NCI-H446 (cell line): ENCODE measurements at regions not wholly inside any gene's neighbourhood (a gene's known extent, or its start where the extent isn't known, plus 50 kb on each side); places are given as distances from the start of the nearest gene placed in this dataset.
"Not testable (repeated sequence)": the region's sequence is repeated elsewhere in the genome, so short reads cannot be mapped to it uniquely, and the experiment has no call there.

Experiments used
- DNase-seq, 2 experiments: peaks; one replicate each; lab custom pipeline; 2025; lab: John Stamatoyannopoulos, UW

- DNase-seq, result not testable (repeated sequence)
These were observed 56.2 kb upstream of the DDAH1 start for GRCh38 chr1:85520826-85521820.

DNA sequence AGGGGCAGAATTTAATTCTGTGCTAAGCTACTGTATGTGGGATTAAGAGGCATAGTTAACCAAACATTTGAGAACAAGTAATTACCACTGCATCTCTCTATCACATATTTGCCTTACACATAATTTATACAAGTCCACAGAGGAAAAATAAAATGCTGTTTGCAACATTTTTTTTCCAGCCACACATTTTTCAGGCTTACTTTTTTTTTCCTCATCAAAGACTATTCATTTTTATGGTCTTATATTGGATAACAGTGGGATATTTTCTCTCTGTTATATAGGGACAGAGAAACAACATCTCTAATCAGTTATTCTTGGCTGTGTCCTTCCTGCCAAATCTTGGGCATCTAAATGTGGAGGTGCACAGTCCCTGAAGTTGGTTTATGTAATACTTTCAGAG is 57.5 kb upstream of the DDAH1 start:
- not testable (repeated sequence) for DNase-seq

DNA sequence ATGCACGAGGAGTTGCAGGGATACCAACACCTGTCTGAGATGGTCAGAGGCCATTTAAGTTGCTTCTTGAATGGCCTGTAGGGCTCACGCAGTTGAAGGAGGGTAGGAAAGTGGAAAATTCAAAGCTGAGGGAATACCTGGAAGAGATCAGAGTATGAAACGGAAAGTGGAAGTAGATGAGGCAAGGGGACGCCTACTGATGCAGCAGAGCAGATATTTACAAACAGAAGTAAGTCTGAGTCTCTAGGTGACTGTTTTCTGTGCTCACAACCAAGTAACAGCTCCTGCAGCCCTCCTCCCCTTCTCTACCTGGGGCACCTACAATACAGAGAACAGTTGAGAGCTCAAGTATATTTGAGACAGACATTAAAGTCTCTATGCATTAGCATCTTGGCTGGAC is 57.5 kb upstream of the CCN1 start:
- not testable (repeated sequence) for DNase-seq

DNA sequence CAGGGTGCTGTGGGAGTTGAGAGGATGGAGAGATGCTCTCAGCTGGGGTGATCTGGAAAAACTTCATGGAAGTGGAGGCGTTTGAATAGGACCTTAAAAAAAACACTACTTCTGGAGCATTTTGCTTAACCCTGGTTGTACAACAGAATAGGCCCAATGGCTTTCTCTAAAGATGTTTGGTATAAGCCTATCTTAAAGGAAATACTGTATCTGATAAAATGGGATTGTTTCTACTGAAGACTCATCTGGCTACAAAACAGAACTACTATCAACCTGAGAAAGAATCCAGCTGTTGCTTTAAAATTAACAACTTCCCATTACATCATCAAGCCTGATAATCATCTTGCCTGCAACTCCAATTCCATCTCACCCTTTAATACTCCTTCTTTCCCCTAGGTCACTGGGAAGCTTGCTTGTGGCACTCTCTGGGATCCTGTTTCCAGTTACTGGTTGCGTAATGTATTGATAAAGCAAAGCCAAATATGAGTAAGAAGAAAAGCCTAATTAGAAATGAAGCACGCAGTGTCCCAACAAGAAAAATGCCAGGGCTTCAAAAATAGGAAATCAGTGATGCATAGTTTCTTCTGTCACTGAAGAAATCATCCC is 56.2 kb upstream of the CCN1 start:
- not testable (repeated sequence) for DNase-seq

DNA sequence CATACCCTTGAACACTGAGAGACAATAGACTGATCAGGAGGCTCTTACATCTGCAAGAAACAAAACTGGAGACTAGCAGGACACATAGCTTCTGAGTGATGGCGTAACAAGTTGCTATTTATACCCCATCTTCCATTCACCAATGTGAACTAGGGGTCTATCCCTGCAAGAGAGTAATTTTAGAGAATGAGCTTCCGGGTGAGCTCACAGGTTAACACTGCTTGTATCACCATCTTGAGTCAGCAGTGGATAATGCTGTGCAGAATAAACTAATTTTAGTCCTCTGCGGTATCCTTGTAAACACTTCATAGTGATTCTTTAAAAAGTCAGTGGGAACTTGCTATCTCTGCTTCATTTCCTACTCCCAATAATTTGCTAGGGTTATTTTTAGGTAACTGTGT is 55.0 kb upstream of the CCN1 start:
- DNase-seq, result not testable (repeated sequence)

GRCh38 chr1:85526216-85526615 is 54.3 kb upstream of the CCN1 start:
- DNase-seq, result not testable (repeated sequence)

DNA sequence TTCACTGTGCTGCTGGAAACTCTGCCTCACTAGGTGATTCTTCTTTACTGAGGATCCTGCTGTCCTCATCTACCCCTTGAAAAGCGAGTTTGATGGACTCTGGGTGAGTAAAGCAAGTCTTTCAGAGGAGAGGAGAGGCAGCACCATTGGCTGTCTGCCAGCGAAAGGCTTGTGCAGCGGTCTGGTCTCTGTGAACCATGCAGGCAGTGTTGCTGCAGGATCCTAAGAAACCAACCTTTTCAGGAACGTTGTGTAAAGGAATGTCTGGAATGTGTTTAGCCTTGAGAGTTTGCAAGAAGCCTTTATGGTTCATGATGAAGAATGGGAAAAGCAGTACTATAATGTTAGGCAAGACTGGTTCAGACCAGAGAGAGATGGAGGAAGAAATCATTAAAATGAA is 53.4 kb upstream of the CCN1 start:
- DNase-seq, result peak in 1 of 2 experiments; percentile 47
